SK-N-MC (cell line): ENCODE measurements at regions not wholly inside any gene's neighbourhood (a gene's known extent, or its start where the extent isn't known, plus 50 kb on each side); places are given as distances from the start of the nearest gene placed in this dataset.

ENCODE experiments used
- DNase-seq: peaks from one replicate; pipeline ENCODE4 v3.0.0-alpha.2; 2011; ENCODE audit warnings: low read depth, low spot score
- H3K27ac ChIP-seq: fragments of 200-600 bp; sonication (generic); 2 replicates; pipeline ENCODE4 v1.5.1; 2016; ENCODE audit warnings: mixed run types
- H3K36me3 ChIP-seq: fragments of 200-600 bp; sonication (generic); 2 replicates; pipeline ENCODE4 v1.6.1; 2017; ENCODE audit warnings: antibody characterized with exemption, low read length, mixed read lengths; ENCODE audit not compliant: insufficient read depth
- H3K4me3 ChIP-seq: fragments of 200-600 bp; sonication (generic); 2 replicates; pipeline ENCODE4 v1.5.1; 2016
- H3K9ac ChIP-seq: fragments of 200-600 bp; sonication (generic); 2 replicates; pipeline ENCODE4 v1.8.0; 2017; ENCODE audit warnings: mixed run types, mixed read lengths; ENCODE audit not compliant: insufficient read length
- H3K9me3 ChIP-seq: fragments of 200-600 bp; sonication (generic); 2 replicates; pipeline ENCODE4 v1.6.1; 2017; ENCODE audit warnings: low read depth, mild to moderate bottlenecking, antibody characterized with exemption, low read length, moderate library complexity, mixed read lengths
- EZH2 ChIP-seq: fragments of 200-600 bp; sonication (generic); IDR thresholded peaks from one replicate; pipeline ENCODE4 v1.6.1; 2017; ENCODE audit warnings: antibody characterized with exemption
- FOXP2 ChIP-seq: optimal IDR thresholded peaks from 2 replicates; pipeline ENCODE3; 2011; ENCODE audit warnings: mild to moderate bottlenecking, moderate library complexity; ENCODE audit not compliant: insufficient read depth; ENCODE audit errors: extremely low read length, control extremely low read depth
- POLR2AphosphoS5 ChIP-seq: IDR thresholded peaks from 2 replicates; pipeline ENCODE4 v1.6.1; 2012; ENCODE audit warnings: mild to moderate bottlenecking, low read depth, low read length, borderline replicate concordance

DNA sequence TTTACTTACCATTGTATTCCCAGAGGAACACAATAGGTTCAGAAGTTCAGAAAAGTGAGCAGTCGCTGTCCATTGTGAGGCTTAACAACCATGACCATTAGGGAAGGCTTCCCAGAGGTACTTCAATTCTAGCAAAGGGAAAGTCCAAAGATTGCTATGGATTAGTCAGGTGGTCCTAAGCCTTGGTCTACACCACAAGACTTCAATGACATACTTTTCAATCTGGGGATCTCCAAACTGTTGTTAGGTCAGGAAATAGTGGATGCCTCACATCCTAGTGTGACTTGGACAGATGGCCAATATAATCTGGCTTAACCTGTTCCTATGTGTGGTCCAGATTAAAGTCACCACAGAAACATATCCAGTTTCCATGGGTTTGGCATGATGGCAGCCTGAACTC lies 118.0 kb downstream of the SPCS3 start:
- Histone ChIP-seq H3K9ac (no peak overlapping the region), H3K4me3 (no peak overlapping the region), H3K36me3 (no peaks in the 10 kb centered on the region), H3K27ac (no peak overlapping the region), H3K9me3 (no peaks in the 10 kb centered on the region)
- TF ChIP-seq POLR2AphosphoS5 = no peak
- TF ChIP-seq FOXP2 = no peak
- TF ChIP-seq EZH2 = no peak
- no peak for DNase-seq

DNA sequence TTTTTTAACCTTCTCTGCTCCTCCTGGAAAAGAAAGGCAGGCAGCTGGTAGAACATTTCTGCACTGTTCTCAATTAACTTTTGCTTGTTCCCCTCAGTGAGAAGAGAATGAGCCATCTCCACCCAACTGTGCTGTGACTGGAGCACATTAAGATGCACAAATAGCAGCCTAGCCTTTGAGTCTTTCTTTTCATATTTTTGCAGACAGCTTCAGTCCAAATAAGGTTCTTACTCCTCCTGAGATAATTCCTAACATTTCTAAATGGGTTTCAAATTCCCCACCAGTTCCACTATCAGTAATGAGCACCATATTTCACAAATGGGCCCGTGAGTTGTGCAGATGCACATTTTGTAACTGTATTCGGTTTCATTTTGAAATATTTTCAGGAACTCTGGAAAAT lies 118.6 kb downstream of the SPCS3 start:
- no peaks in the 10 kb centered on the region for H3K36me3 ChIP-seq
- no peak overlapping the region for H3K9ac ChIP-seq
- no peak for TF ChIP-seq FOXP2
- no peak for TF ChIP-seq EZH2
- no peak for TF ChIP-seq POLR2AphosphoS5
- DNase-seq = no peak
- H3K4me3 ChIP-seq = no peak overlapping the region
- H3K27ac ChIP-seq = no peak overlapping the region
- no peaks in the 10 kb centered on the region for H3K9me3 ChIP-seq

DNA sequence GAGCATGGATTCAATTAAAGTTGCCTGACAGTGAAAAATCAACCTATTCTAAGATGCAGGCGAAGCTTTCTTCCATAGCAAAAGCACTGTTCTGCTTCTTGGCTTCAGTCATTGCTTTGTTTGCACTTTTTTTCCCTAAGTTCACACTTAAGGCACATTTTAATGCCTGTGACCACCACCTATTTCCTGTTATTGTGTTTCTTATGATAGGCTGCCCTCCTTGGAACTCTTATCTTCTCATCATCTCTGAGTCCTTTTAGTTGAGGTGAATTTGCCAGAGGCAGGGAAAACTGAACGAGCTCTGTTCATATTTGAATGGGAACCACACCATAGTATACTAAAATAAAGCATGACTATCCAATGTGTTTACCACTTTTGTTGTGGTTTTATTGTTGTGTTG lies 119.8 kb downstream of the SPCS3 start:
- TF ChIP-seq FOXP2 = no peak
- TF ChIP-seq EZH2 = no peak
- no peak for TF ChIP-seq POLR2AphosphoS5
- H3K36me3 ChIP-seq = no peaks in the 10 kb centered on the region
- DNase-seq = no peak
- no peak overlapping the region for H3K27ac ChIP-seq
- H3K9me3 ChIP-seq = no peaks in the 10 kb centered on the region
- no peak overlapping the region for H3K9ac ChIP-seq
- no peak overlapping the region for H3K4me3 ChIP-seq

DNA sequence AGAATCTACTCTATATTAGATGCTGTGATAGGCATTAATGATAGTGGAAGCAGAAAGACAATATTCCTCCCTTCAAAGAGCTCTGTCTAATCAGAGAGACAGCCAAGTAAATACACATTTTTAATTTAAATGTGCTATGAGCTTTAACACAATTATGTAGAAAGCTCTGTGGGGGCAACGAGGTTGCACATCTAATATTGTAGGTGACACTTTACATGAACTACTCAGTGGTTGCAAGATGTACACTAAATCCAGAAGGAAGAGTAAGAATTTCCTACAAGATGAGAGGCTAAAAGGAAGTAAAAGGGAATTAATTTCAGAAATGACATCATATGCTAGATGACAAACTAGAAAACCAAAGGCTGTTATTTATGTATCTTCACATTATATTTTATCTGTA lies 120.9 kb downstream of the SPCS3 start:
- H3K27ac ChIP-seq = no peak overlapping the region
- no peak for DNase-seq
- TF ChIP-seq FOXP2 (no peak), POLR2AphosphoS5 (no peak), EZH2 (no peak)

DNA sequence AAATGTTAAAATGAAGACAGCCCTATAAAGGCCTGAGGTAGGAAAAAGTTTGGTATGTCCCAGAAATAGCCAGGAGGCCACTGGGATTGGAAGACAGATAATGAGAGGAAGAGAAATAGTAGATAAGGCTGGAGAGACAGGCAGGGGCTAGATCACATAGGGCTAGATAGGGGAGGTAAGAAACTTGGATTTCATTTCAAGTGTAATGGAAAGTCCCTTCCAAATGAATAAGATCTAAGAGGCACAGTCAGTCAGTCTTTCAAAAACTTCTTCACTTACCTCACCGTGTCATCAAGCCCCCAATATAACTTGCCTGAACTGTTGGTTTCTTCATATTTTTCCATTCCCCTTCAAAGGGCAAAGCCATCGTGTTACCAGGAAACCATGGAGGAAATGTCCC lies 121.8 kb downstream of the SPCS3 start:
- Histone ChIP-seq H3K4me3 (no peak overlapping the region), H3K27ac (no peak overlapping the region), H3K36me3 (no peaks in the 10 kb centered on the region), H3K9me3 (no peaks in the 10 kb centered on the region), H3K9ac (no peak overlapping the region)
- TF ChIP-seq POLR2AphosphoS5 = no peak
- TF ChIP-seq FOXP2 = no peak
- no peak for TF ChIP-seq EZH2
- DNase-seq = no peak

More for the DNA sequence above, 120.9 kb downstream of the SPCS3 start:
- Histone ChIP-seq H3K9me3 (no peaks in the 10 kb centered on the region), H3K9ac (no peak overlapping the region), H3K4me3 (no peak overlapping the region), H3K36me3 (no peaks in the 10 kb centered on the region)

DNA sequence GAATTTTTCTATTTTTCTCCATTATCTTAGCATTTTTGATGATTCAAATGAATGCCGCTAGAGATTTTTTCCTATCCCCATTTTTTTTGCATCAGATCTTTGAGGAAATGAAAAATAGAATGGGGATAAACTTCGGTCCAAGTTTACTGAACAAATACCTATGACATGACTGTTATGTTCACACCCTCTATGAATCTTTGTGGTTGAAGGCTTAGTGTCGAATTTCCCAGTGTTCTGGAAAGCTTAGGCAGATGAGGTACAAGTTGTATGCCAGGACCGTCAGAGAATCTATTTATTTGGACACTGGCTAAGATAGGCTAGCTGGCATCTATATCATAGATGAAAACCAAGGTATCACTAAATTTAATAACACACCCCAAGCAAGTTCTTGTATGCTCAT lies 123.4 kb downstream of the SPCS3 start:
- H3K4me3 ChIP-seq = no peak overlapping the region
- DNase-seq = no peak
- no peaks in the 10 kb centered on the region for H3K9me3 ChIP-seq
- no peak overlapping the region for H3K9ac ChIP-seq
- no peaks in the 10 kb centered on the region for H3K36me3 ChIP-seq
- TF ChIP-seq EZH2 (no peak), POLR2AphosphoS5 (no peak), FOXP2 (no peak)
- H3K27ac ChIP-seq = no peak overlapping the region

DNA sequence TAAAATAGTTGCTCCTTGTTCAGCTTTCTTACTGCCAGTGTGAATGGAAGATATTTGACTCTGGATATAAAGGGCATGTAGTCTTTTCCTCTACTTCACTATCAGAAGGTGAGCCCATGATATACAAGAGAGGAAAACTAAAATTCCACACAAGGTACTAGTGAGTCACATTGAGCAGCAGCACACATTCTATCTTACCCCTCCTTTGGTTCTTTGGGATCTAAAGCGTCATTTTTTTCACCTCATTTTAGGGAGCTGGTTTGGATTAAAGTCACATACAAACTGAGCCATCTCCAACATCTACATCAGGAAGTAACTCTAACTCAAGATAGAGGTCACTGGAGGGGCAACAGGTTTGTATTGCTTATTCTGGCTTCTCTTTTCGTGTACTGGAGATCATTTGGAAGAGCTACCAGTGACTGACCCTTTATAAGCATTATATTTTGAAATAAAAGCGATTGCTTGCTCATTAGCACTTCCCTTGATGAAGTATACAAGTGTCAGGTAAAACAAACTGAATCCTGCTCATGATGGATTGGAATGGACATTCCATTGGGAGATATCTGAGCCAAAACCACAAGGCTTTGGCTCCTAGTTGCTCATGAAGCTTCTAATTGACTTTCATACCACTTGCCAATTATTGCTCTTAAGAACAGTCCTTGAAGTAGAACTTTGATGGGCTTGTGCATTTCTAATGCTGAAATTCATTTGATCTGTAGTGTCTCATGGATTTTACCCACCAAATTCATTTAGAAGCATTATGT lies 124.1 kb downstream of the SPCS3 start:
- H3K9ac ChIP-seq = no peak overlapping the region
- H3K4me3 ChIP-seq = no peak overlapping the region
- no peaks in the 10 kb centered on the region for H3K9me3 ChIP-seq
- no peaks in the 10 kb centered on the region for H3K36me3 ChIP-seq
- H3K27ac ChIP-seq = no peak overlapping the region
- TF ChIP-seq EZH2 = no peak
- TF ChIP-seq POLR2AphosphoS5 = no peak
- no peak for TF ChIP-seq FOXP2
- DNase-seq = no peak

DNA sequence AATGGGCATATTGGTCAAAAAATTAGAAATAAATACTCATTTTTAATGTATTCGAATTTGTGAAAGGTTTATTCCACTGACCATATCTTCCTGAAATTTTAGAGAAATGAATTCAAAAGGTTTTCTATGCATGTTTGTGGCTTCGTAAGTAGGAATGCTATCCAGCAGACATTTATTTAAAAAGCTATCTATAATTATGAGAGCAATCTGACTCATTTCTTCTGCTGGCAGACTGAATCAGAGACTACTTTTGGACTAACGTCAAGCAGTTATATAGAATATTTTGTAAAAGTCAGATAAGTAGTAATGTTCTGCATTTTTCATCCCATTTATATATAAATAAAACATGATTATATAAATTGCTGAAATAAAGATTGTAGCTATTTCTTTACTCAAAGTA lies 125.0 kb downstream of the SPCS3 start:
- H3K4me3 ChIP-seq = no peak overlapping the region
- no peak overlapping the region for H3K27ac ChIP-seq
- no peaks in the 10 kb centered on the region for H3K9me3 ChIP-seq
- no peak overlapping the region for H3K9ac ChIP-seq
- H3K36me3 ChIP-seq = no peaks in the 10 kb centered on the region
- DNase-seq = no peak
- TF ChIP-seq POLR2AphosphoS5 (no peak), FOXP2 (no peak), EZH2 (no peak)

DNA sequence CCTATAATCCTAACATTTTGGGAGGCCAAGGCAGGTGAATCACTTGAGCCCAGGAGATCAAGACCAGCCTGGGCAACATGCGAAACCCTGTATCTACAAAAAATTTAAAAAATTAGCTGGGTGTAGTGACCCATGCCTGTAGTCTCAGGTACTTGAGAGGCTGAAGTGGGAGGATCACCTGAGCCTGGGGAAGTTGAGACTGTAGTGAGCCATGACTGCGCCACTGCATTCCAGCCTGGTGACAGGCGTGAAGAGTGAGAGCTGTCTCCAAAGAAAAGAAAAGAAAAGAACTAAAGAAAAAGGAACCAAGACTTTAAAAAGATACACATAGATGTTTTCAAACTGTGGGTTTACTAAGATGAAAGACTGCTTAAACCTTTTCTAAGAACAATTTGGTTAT lies 129.0 kb downstream of the SPCS3 start:
- no peaks in the 10 kb centered on the region for H3K36me3 ChIP-seq
- TF ChIP-seq EZH2 (no peak), FOXP2 (no peak), POLR2AphosphoS5 (no peak)
- no peak for DNase-seq
- no peaks in the 10 kb centered on the region for H3K9me3 ChIP-seq
- H3K9ac ChIP-seq = no peak overlapping the region
- no peak overlapping the region for H3K4me3 ChIP-seq
- H3K27ac ChIP-seq = no peak overlapping the region
